Ascending aorta (tissue), 2 donors: ENCODE measurements at regions not wholly inside any gene's neighbourhood (a gene's known extent, or its start where the extent isn't known, plus 50 kb on each side); places are given as distances from the start of the nearest gene placed in this dataset.

Experiments used
- DNase-seq, 2 donors: peaks; one replicate each; pipeline ENCODE4 v3.0.0-alpha.2; 2019; ENCODE audit warnings: low spot score in 2 of 2
- H3K27ac ChIP-seq, 2 donors: fragments of 200-600 bp; sonication (generic); one replicate each; pipeline ENCODE4 v1.5.1; 2016 to 2017; ENCODE audit warnings: mild to moderate bottlenecking in 1 of 2
- H3K27me3 ChIP-seq: fragments of 200-600 bp; sonication (generic); one replicate; pipeline ENCODE4 v1.5.1; 2017
- H3K36me3 ChIP-seq, 2 donors: fragments of 200-600 bp; sonication (generic); one replicate each; pipeline ENCODE4 v1.5.1; 2016
- H3K4me1 ChIP-seq, 2 donors: fragments of 200-600 bp; sonication (generic); one replicate each; pipeline ENCODE4 v1.5.1; 2016 to 2017; ENCODE audit warnings: mild to moderate bottlenecking in 1 of 2
- H3K4me3 ChIP-seq, 2 donors: fragments of 200-600 bp; sonication (generic); one replicate each; pipeline ENCODE4 v1.5.1; 2016 to 2017; ENCODE audit warnings: mild to moderate bottlenecking in 1 of 2
- H3K9me3 ChIP-seq, 2 donors: fragments of 200-600 bp; sonication (generic); one replicate each; pipeline ENCODE4 v1.5.1; 2016
- intact Hi-C: fragments of 100-400 bp; cut with DNase I; formaldehyde crosslinking; loops from one replicate; pipeline ENCODE4 v1.15.1; 2023
- TF ChIP-seq, protein P1 (sequence below), 3 experiments: fragments of 200-600 bp in 2 of 3; fragments of 450-650 bp in 1 of 3; sonication (generic) in 2 of 3; IDR thresholded peaks; one replicate each; pipeline ENCODE4 v1.5.1; 2016 to 2019; ENCODE audit warnings: antibody characterized with exemption in 3 of 3, mild to moderate bottlenecking in 1 of 3, moderate library complexity in 1 of 3

- peaks cover 0 to 24% of the 10 kb centered on the region in 2 donors for H3K9me3 ChIP-seq
- no peaks in the 10 kb centered on the region for H3K36me3 ChIP-seq
- intact Hi-C loops, result no loop called here
Measured at GRCh38 chr14:41087056-41087455, 519.6 kb upstream of the LRFN5 start.

DNA sequence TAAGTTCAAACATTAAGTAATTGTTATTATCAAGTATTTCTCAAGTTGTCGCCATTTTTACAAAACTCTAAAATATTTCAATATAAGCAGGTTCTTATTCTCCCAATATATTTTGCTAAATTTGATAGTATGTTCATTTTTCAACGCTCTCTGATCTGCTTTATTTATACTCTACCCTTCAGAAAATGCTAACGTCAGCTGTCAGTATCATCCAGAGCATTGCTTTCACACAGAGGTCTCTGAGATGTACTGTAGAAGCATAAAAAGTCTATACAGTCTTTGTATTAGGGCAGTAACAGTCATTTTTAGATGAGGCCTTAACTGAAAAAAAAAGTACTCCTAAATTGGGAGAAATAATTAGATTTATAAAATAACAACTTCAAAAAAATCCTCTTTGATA lies 533.1 kb upstream of the LRFN5 start:
- Histone ChIP-seq H3K36me3 (no peaks in the 10 kb centered on the region), H3K27me3 (no peaks in the 10 kb centered on the region), H3K9me3 (no peaks in the 10 kb centered on the region), H3K4me1 (no peaks in the 10 kb centered on the region), H3K27ac (no peak overlapping the region), H3K4me3 (no peak overlapping the region)
- TF ChIP-seq, protein P1, sequence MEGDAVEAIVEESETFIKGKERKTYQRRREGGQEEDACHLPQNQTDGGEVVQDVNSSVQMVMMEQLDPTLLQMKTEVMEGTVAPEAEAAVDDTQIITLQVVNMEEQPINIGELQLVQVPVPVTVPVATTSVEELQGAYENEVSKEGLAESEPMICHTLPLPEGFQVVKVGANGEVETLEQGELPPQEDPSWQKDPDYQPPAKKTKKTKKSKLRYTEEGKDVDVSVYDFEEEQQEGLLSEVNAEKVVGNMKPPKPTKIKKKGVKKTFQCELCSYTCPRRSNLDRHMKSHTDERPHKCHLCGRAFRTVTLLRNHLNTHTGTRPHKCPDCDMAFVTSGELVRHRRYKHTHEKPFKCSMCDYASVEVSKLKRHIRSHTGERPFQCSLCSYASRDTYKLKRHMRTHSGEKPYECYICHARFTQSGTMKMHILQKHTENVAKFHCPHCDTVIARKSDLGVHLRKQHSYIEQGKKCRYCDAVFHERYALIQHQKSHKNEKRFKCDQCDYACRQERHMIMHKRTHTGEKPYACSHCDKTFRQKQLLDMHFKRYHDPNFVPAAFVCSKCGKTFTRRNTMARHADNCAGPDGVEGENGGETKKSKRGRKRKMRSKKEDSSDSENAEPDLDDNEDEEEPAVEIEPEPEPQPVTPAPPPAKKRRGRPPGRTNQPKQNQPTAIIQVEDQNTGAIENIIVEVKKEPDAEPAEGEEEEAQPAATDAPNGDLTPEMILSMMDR (IDR thresholded peaks at IDR 0.05), result no peak
- no peak for DNase-seq
- intact Hi-C loops, result no loop called here

More at GRCh38 chr14:41087056-41087455, 519.6 kb upstream of the LRFN5 start:
- H3K4me3 ChIP-seq, result no peak overlapping the region
- no peaks in the 10 kb centered on the region for H3K4me1 ChIP-seq
- no peaks in the 10 kb centered on the region for H3K27me3 ChIP-seq
- TF ChIP-seq, protein P1 (IDR thresholded peaks at IDR 0.05), result no peak
- H3K27ac ChIP-seq, result no peak overlapping the region
- no peak for DNase-seq

- H3K27me3 ChIP-seq, result no peaks in the 10 kb centered on the region
- no peak for DNase-seq
- H3K4me3 ChIP-seq, result no peak overlapping the region
- H3K4me1 ChIP-seq, result no peaks in the 10 kb centered on the region
- no peaks in the 10 kb centered on the region for H3K9me3 ChIP-seq
- TF ChIP-seq, protein P1 (IDR thresholded peaks at IDR 0.05), result no peak
- H3K27ac ChIP-seq, result no peak overlapping the region
- intact Hi-C loops, result no loop called here
- H3K36me3 ChIP-seq, result no peaks in the 10 kb centered on the region
Measured at GRCh38 chr14:41072776-41073175, 533.9 kb upstream of the LRFN5 start.

DNA sequence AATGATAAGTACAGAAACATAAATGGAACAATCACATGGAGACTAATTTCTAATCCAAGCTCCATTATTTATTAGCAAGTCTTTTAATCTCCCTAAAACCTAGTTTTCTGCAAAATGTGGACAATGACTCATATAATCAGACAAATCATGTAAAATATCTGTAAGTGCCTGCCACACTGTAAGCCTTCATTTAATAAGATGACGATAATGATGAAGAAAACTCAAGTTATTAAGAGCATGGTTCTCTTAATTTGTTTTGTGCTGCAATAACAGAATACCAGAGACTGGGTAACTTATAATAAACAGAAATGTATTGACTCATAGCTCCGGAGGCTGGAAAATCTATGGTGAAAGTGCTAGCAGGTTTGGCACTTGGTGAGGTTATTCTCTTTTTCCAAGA lies 535.3 kb upstream of the LRFN5 start:
- Histone ChIP-seq H3K27me3 (no peaks in the 10 kb centered on the region), H3K36me3 (no peaks in the 10 kb centered on the region), H3K4me1 (no peaks in the 10 kb centered on the region), H3K9me3 (no peaks in the 10 kb centered on the region), H3K4me3 (no peak overlapping the region), H3K27ac (no peak overlapping the region)
- intact Hi-C loops, result no loop called here
- TF ChIP-seq, protein P1 (IDR thresholded peaks at IDR 0.05), result no peak
- DNase-seq, result no peak

- Histone ChIP-seq H3K9me3 (no peaks in the 10 kb centered on the region), H3K4me3 (no peak overlapping the region), H3K36me3 (no peaks in the 10 kb centered on the region), H3K27me3 (no peaks in the 10 kb centered on the region), H3K4me1 (no peaks in the 10 kb centered on the region), H3K27ac (no peak overlapping the region)
- intact Hi-C loops, result no loop called here
- no peak for DNase-seq
- TF ChIP-seq, protein P1 (IDR thresholded peaks at IDR 0.05), result no peak
Measured at GRCh38 chr14:41062826-41063225, 543.9 kb upstream of the LRFN5 start.

DNA sequence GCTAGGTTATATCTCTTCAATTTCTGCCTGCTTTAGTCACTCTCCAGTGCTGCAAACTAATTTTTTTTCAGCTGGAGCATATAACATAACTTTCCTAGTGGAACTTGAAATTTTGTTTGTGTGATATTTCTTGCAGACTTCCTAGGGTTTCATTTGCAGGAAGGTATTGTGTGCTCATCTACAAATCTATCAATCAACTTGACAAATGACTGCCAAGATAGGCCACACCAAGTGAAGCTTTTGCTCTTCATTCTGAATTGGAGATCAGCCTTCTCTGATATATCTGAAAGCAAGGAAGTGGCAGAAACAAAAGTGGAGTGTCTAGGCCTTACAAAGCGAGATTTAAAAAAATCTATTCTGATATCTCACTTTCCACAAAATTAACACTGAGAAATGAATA lies 551.1 kb upstream of the LRFN5 start:
- no peaks in the 10 kb centered on the region for H3K4me1 ChIP-seq
- no peaks in the 10 kb centered on the region for H3K36me3 ChIP-seq
- H3K27ac ChIP-seq, result no peak overlapping the region
- H3K4me3 ChIP-seq, result no peak overlapping the region
- intact Hi-C loops, result no loop called here
- DNase-seq, result no peak
- H3K27me3 ChIP-seq, result no peaks in the 10 kb centered on the region
- TF ChIP-seq, protein P1 (IDR thresholded peaks at IDR 0.05), result no peak
- no peaks in the 10 kb centered on the region for H3K9me3 ChIP-seq
